ENCODE measurements at regions not wholly inside any gene's neighbourhood (a gene's known extent, or its start where the extent isn't known, plus 50 kb on each side); places are given as distances from the start of the nearest gene placed in this dataset.

DNA sequence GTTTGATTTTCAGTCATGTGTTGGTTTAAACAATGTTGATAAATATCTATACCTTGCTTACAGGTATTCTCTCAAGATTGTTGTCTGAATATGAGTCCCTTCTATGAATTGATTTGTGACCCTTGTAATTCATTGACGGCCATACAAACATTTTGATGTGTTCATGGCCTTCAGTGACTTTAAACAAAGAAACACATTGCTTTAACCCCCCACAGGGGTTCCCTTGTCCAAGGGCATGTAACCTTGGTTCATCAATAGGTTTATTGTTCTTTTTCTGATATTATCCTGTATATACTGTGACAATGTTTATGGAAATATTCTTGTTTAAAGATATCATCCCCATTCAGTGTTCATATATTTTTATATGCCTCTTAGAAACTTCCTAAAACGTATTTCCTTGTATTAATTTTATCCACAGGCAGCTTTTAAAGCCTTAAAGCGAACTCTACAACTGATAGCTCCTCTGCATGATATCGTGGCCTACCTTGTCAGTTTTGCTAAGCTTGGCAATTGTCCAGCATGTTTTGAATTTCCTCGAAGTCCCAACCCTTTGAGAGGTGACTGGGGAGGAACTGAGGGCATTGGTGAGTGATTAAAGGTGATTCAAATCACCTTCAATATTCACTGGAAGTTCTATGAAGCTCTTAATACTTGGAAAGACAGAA is 87.0 kb downstream of the CD164 start:
- no peak for DNase-seq

GRCh38 chr6:109292983-109293586 is 89.2 kb downstream of the CD164 start:
- DNase-seq = no peak

DNA sequence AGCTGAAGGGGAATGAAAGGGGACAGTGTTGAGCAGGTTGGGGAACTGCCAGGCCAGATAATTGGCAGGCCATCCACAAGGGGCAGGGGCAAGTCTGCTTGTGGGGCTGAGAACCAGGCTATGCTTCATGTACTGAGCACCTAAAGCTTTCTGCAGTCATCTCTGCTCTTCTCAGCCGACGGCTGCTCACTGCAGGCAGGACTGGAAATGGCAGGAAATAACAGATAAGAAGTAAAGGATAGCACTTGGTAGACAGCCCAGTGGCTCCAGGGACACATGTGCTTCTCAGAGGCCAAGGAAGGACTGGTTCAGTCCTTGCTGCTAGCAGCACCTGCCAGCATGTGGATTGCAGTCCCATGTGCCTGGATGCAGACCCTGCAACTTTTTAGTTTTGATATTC is 89.8 kb downstream of the CD164 start:
- no peak for DNase-seq

DNA sequence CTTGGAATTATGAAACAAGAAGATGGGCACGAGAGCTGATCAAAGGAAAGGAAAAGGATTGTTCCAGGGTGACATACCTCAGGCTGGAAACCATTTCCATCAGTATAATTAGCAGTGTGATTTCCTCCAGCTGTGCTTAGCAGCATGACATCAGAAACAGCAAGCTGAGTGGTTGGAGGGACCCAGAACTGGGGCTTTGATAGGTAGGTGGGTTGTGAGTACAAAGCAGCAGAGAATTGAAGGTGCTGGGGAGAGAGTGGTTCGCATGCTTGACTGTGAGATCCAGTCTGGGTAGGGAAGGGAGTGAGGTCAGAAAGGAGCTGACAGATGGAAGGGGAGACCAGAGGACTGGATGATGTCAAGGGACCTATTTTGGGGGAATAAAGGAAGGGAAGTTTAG is 90.4 kb downstream of the CD164 start:
- DNase-seq = no peak

GRCh38 chr6:109290143-109290931 is 91.9 kb downstream of the CD164 start:
- no peak for DNase-seq

GRCh38 chr6:109285366-109285765 is 96.9 kb downstream of the CD164 start:
- no peak for DNase-seq

DNA sequence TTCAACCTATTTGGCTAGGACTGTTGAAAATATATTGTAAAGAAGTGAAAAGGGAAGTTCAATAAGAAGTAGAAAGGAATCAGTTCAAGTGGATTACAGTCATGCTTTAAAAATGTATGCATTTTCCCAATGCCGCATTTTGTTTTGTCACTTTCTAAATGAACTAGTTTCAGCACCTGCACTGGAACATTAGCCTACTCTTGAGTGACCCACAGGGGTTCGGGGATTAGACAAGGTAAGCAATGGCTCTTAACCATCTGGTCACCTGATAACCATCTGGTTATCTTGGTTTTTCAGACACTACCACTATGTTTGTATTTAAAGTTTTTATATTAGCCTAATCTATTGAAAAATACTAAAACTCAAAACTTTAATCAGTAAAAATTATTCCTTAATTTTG is 97.6 kb downstream of the CD164 start:
- no peak for DNase-seq

GRCh38 chr6:109282756-109283155 is 99.5 kb downstream of the CD164 start:
- DNase-seq = no peak

GRCh38 chr6:109279628-109280027 is 102.6 kb downstream of the CD164 start:
- DNase-seq = no peak

- DNase-seq = no peak
Measured at GRCh38 chr6:109271622-109272021, 110.6 kb downstream of the CD164 start.

DNA sequence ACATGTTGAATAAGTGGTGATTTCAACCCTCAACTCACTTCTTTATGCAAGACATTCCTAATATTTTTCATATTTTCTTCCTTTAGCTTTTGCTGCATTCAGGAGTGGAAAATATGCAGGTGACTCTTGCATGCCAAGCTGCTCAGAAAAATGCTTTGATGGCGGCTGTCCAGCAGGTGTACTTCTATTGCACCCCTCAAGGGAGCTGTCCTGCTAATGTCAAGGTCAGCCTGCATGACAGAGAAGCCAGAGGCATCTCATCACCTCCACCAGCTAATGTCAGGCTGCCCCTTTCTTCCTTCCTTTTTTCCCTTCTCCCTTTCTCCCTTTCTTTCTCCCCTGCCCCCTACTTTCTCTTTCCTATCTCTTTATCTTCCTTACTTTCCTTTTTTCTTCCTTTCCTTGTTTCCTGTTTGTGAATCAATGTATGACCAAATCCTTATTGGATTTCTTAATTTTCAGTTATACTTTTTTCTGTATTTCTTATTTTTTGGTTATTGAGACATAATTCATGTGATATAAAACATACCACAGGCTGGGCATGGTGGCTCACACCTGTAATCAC is 112.2 kb downstream of the CD164 start:
- no peak for DNase-seq

GRCh38 chr6:109269057-109269456 is 113.2 kb downstream of the CD164 start:
- DNase-seq = no peak

DNA sequence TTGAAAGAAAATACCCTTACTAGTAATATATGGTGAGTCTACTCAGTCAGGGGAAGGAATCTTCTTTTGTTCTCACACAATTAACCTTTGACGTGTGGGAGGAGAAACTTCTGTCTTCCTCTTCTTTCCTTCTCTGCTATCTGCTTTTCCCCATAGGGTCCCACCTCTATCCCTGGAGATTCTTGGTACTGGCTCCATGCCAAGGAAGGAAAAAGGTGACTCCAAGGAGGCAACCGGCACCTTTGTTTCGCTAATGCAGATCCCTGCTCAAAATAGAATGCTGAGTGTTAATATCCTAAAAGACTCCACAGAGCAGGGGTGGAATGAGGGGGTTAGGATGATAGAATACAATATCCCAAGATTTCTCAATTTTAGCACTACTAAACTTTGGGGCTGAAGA is 116.7 kb downstream of the CD164 start:
- no peak for DNase-seq

GRCh38 chr6:109263873-109264700 is 118.2 kb downstream of the CD164 start:
- DNase-seq = no peak

GRCh38 chr6:109262261-109262660 is 120.0 kb downstream of the CD164 start:
- DNase-seq = no peak

DNA sequence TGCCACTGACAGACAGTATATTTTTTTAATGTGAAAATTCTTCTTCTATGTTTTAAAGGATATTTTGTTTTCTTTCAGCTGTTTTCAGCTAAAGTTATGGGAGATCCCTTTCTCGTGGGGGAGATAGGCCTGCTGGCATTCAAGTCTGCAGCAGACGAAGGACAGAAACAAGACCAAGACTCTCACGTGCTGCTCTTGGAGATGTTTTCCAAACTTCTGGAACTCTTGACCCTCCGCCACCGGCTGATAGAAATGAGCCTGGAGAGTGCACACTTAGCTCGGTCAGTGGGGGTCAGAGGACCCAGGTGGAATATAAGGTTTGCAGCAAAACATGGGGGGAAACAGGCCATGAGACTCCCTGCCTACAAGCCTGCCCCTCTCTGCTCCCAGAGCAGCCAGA is 120.5 kb downstream of the CD164 start:
- DNase-seq = no peak

- DNase-seq = no peak
Measured at GRCh38 chr6:109260701-109261100, 121.6 kb downstream of the CD164 start.

GRCh38 chr6:109260126-109260525 is 122.1 kb downstream of the CD164 start:
- DNase-seq = no peak

GRCh38 chr6:109258129-109258528 is 124.1 kb downstream of the CD164 start:
- DNase-seq = no peak

GRCh38 chr6:109257494-109257893 is 124.8 kb downstream of the CD164 start:
- DNase-seq = no peak

DNA sequence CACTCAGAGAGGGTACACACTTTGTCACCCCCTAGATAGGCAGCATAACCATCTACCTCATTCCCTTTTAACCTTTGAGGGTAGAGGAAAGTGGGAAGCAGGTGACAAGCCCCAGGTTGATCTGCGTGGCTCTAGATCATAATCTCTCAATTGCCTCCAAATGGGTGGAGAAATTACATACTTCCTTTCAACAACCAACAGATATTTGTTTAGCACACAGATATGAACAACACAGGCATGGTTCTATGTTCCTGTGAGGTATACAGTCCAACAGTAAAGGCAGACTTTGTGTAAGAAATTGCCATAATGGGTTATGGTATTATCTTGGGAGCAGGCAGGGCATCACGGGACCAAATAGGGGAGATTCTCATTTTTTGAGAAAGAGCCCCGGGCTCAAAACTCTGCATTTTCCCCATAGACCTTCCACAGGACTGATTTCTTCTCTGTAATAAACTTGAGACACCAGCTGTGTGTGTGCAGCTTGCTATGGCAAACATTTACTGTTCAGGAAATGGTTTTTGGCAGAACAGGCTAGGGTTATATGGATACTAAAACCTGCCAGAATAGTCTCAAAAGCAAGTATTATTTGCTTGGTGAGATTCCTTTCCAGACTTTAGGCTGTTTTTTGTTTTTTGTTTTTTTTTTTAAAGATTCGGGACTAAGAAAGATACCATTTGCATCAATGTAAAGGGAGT is 126.2 kb downstream of the CD164 start:
- no peak for DNase-seq

DNA sequence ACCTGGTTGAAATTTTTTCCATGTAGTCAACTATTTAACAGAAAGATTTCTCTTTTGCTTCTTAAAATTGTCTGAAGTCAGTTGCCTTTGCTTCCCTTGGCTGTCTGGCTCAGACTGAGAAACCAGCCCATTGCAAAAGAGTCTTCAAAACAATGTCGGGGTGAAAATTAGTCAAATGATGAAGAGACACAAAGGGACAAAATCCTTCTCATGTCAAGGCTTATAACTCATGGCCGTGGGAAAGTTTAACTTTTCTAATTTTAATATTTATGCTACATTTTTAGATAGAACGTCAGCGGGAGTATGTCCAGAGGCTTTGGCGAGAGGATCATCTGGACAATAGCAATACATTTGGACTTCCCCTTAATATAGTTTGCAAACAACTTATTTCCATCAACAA is 127.2 kb downstream of the CD164 start:
- no peak for DNase-seq
